DND-41 (cell line): ENCODE measurements at regions not wholly inside any gene's neighbourhood (a gene's known extent, or its start where the extent isn't known, plus 50 kb on each side); places are given as distances from the start of the nearest gene placed in this dataset.
"Not testable (repeated sequence)": the region's sequence is repeated elsewhere in the genome, so short reads cannot be mapped to it uniquely, and the experiment has no call there.

Experiments
- ATAC-seq: fragments of 200-7000 bp; cut with Tn5 transposase; 3 replicates; pipeline ENCODE4 v1.9.1; 2021; ENCODE audit warnings: low read depth; ENCODE audit not compliant: insufficient read depth
- DNase-seq: peaks from one replicate; pipeline ENCODE4 v3.0.0-alpha.2; 2020
- H2AFZ ChIP-seq: 2 replicates; pipeline ENCODE4 v1.6.0; 2012; ENCODE audit warnings: low read depth, low read length
- H3K27ac ChIP-seq: 2 replicates; pipeline ENCODE4 v1.5.1; 2012; ENCODE audit warnings: low read length, inconsistent platforms
- H3K27me3 ChIP-seq: fragments of 200-600 bp; sonication (generic); 2 replicates; pipeline ENCODE4 v1.6.0; 2012; ENCODE audit warnings: low read length, mild to moderate bottlenecking, inconsistent platforms; ENCODE audit not compliant: insufficient read depth, poor library complexity
- H3K36me3 ChIP-seq: 2 replicates; pipeline ENCODE4 v1.5.1; 2012; ENCODE audit warnings: low read length, inconsistent platforms; ENCODE audit not compliant: insufficient read depth
- H3K4me1 ChIP-seq: 2 replicates; pipeline ENCODE4 v1.5.1; 2012; ENCODE audit warnings: mild to moderate bottlenecking, low read length; ENCODE audit not compliant: insufficient read depth
- H3K4me2 ChIP-seq: 2 replicates; pipeline ENCODE4 v1.6.0; 2012; ENCODE audit warnings: mild to moderate bottlenecking, moderate library complexity, low read length, inconsistent platforms; ENCODE audit not compliant: insufficient read depth
- H3K4me3 ChIP-seq, 2 experiments: fragments of 200-600 bp in 1 of 2; shearing (Covaris generic) in 1 of 2; 2 replicates each; pipeline ENCODE4 v1.5.1; 2012 to 2016; ENCODE audit warnings: inconsistent platforms in 2 of 2, low read length in 2 of 2, mild to moderate bottlenecking in 2 of 2, low read depth in 1 of 2, moderate library complexity in 1 of 2
- H3K79me2 ChIP-seq: 2 replicates; pipeline ENCODE4 v1.6.0; 2012; ENCODE audit warnings: low read length, inconsistent platforms; ENCODE audit not compliant: insufficient read depth
- H3K9ac ChIP-seq: 2 replicates; pipeline ENCODE4 v1.6.0; 2012; ENCODE audit warnings: low read depth, mild to moderate bottlenecking, inconsistent platforms, low read length, moderate library complexity
- H3K9me3 ChIP-seq: 2 replicates; pipeline ENCODE4 v1.5.1; 2012; ENCODE audit warnings: low read length, moderate library complexity, mild to moderate bottlenecking, inconsistent platforms; ENCODE audit not compliant: insufficient read depth, severe bottlenecking
- H4K20me1 ChIP-seq: 2 replicates; pipeline ENCODE4 v1.6.0; 2012; ENCODE audit warnings: low read length; ENCODE audit not compliant: insufficient read depth
- CTCF ChIP-seq: IDR thresholded peaks from 2 replicates; pipeline ENCODE4 v1.5.1; 2012; ENCODE audit warnings: borderline replicate concordance, low read length, moderate library complexity, mild to moderate bottlenecking; ENCODE audit not compliant: poor library complexity, severe bottlenecking; ENCODE audit errors: extremely low read depth
- EZH2 ChIP-seq: IDR thresholded peaks from 3 replicates; pipeline ENCODE4 v1.6.1; 2012; ENCODE audit warnings: borderline replicate concordance, low read depth, mild to moderate bottlenecking, moderate library complexity, low read length, inconsistent platforms; ENCODE audit not compliant: severe bottlenecking

- not testable (repeated sequence) for DNase-seq, H3K9ac ChIP-seq, H3K4me2 ChIP-seq, H3K36me3 ChIP-seq, H3K79me2 ChIP-seq, H2AFZ ChIP-seq, H3K27me3 ChIP-seq, H3K4me3 ChIP-seq, ATAC-seq, H3K4me1 ChIP-seq, H3K9me3 ChIP-seq, H3K27ac ChIP-seq, H4K20me1 ChIP-seq
These were observed 77.5 kb upstream of the ZNF337 start for GRCh38 chr20:25774203-25774602.

GRCh38 chr20:25772437-25772836, 75.8 kb upstream of the ZNF337 start:
- DNase-seq, H3K27ac ChIP-seq, H3K9ac ChIP-seq, H2AFZ ChIP-seq, ATAC-seq, H3K9me3 ChIP-seq, H3K79me2 ChIP-seq, H3K27me3 ChIP-seq, H3K36me3 ChIP-seq, H3K4me3 ChIP-seq, H3K4me1 ChIP-seq, H4K20me1 ChIP-seq, H3K4me2 ChIP-seq: not testable (repeated sequence)

- ATAC-seq, H4K20me1 ChIP-seq, H3K4me3 ChIP-seq, H2AFZ ChIP-seq, DNase-seq, H3K9ac ChIP-seq, H3K4me2 ChIP-seq, H3K9me3 ChIP-seq, H3K79me2 ChIP-seq, H3K27me3 ChIP-seq, H3K27ac ChIP-seq, H3K4me1 ChIP-seq, H3K36me3 ChIP-seq: not testable (repeated sequence)
These were observed 75.2 kb upstream of the ZNF337 start for GRCh38 chr20:25771818-25772217.

- Histone ChIP-seq H3K27me3 (no peaks in the 10 kb centered on the region), H3K79me2 (no peaks in the 10 kb centered on the region), H3K36me3 (no peaks in the 10 kb centered on the region), H3K4me1 (no peaks in the 10 kb centered on the region), H3K9me3 (no peaks in the 10 kb centered on the region), H2AFZ (no peak overlapping the region), H3K27ac (no peak overlapping the region), H3K4me3 (no peak overlapping the region), H4K20me1 (no peaks in the 10 kb centered on the region), H3K9ac (no peak overlapping the region), H3K4me2 (no peak overlapping the region)
- TF ChIP-seq CTCF (no peak), EZH2 (no peak)
- ATAC-seq (no peak), DNase-seq (no peak)
These were observed 64.9 kb upstream of the ZNF337 start for GRCh38 chr20:25761596-25761995.

GRCh38 chr20:25761046-25761445, 64.4 kb upstream of the ZNF337 start:
- DNase-seq, H3K4me3 ChIP-seq, H3K9me3 ChIP-seq, H3K4me1 ChIP-seq, H3K36me3 ChIP-seq, H3K27ac ChIP-seq, H3K4me2 ChIP-seq, H4K20me1 ChIP-seq, H3K79me2 ChIP-seq, ATAC-seq, H3K9ac ChIP-seq, H2AFZ ChIP-seq, H3K27me3 ChIP-seq: not testable (repeated sequence)
